ENCODE measurements at regions not wholly inside any gene's neighbourhood (a gene's known extent, or its start where the extent isn't known, plus 50 kb on each side); places are given as distances from the start of the nearest gene placed in this dataset.
"Not testable (repeated sequence)": the region's sequence is repeated elsewhere in the genome, so short reads cannot be mapped to it uniquely, and the experiment has no call there.

- ChIA-PET POLR2A (no interaction called here), CTCF (interaction anchor here (0.6 kb wide), 1 partner anchor 414 kb away, joined by 3 read pairs; no protein-coding TSS in a partner anchor)
- DNase-seq (ENCODE audit: extremely low spot score), result no peak
- TF ChIP-seq NFRKB (IDR thresholded peaks at IDR 0.05) (no peak), PKNOX1 (IDR thresholded peaks at IDR 0.05) (no peak), FOXM1 (IDR thresholded peaks at IDR 0.05; ENCODE audit: borderline replicate concordance) (no peak), BHLHE40 (IDR thresholded peaks at IDR 0.05; ENCODE audit: borderline replicate concordance) (no peak), LEF1 (IDR thresholded peaks at IDR 0.05; ENCODE audit: borderline replicate concordance) (no peak)
Observed at GRCh38 chr5:136836093-136836492, 470.7 kb upstream of the TRPC7 start.

GRCh38 chr5:136820848-136821247 is 455.5 kb upstream of the TRPC7 start:
- no peak for DNase-seq (ENCODE audit: extremely low spot score)
- CTCF ChIA-PET, result no interaction called here
- no peak for TF ChIP-seq ARNT (IDR thresholded peaks at IDR 0.05)
- no peak for TF ChIP-seq TARDBP (IDR thresholded peaks at IDR 0.05)
- TF ChIP-seq SUZ12 (IDR thresholded peaks at IDR 0.05), result no peak
- TF ChIP-seq FOXA1 (IDR thresholded peaks at IDR 0.05), result no peak
- TF ChIP-seq SP1 (IDR thresholded peaks at IDR 0.05), result no peak
- TF ChIP-seq FOXK2 (IDR thresholded peaks at IDR 0.05), result no peak
- TF ChIP-seq FOXM1 (IDR thresholded peaks at IDR 0.05; ENCODE audit: borderline replicate concordance), result no peak
- no peak for TF ChIP-seq ZNF384 (IDR thresholded peaks at IDR 0.05)
- TF ChIP-seq BHLHE40 (IDR thresholded peaks at IDR 0.05; ENCODE audit: borderline replicate concordance), result no peak

GRCh38 chr5:136819526-136820302 is 454.4 kb upstream of the TRPC7 start:
- ChIA-PET CTCF (no interaction called here), POLR2A (no interaction called here)
- DNase-seq (ENCODE audit: extremely low spot score), result no peak
- TF ChIP-seq ELF4 (IDR thresholded peaks at IDR 0.05) (no peak), HDGF (IDR thresholded peaks at IDR 0.05; ENCODE audit: borderline replicate concordance) (no peak), ARNT (IDR thresholded peaks at IDR 0.05) (no peak), LEF1 (IDR thresholded peaks at IDR 0.05; ENCODE audit: borderline replicate concordance) (no peak), FOXA1 (IDR thresholded peaks at IDR 0.05) (no peak), ZNF384 (IDR thresholded peaks at IDR 0.05) (no peak), L3MBTL2 (conservative IDR thresholded peaks at IDR 0.05) (no peak)

More at GRCh38 chr5:136820848-136821247, 455.5 kb upstream of the TRPC7 start:
- POLR2A ChIA-PET, result no interaction called here

- POLR2A ChIA-PET, result no interaction called here
- TF ChIP-seq FOXA1 (IDR thresholded peaks at IDR 0.05) (no peak), SP1 (IDR thresholded peaks at IDR 0.05) (no peak), FOXM1 (IDR thresholded peaks at IDR 0.05; ENCODE audit: borderline replicate concordance) (no peak), ARNT (IDR thresholded peaks at IDR 0.05) (no peak), FOXK2 (IDR thresholded peaks at IDR 0.05) (no peak), LEF1 (IDR thresholded peaks at IDR 0.05; ENCODE audit: borderline replicate concordance) (no peak), ELF4 (IDR thresholded peaks at IDR 0.05) (no peak), L3MBTL2 (conservative IDR thresholded peaks at IDR 0.05) (no peak), PKNOX1 (IDR thresholded peaks at IDR 0.05) (no peak), CTBP1 (IDR thresholded peaks at IDR 0.05; ENCODE audit: borderline replicate concordance) (no peak)
- CTCF ChIA-PET, result interaction anchor here (0.9 kb wide), 1 partner anchor 566 kb away, joined by 3 read pairs; no protein-coding TSS in a partner anchor
- no peak for DNase-seq (ENCODE audit: extremely low spot score)
Observed at GRCh38 chr5:136816327-136816726, 451.0 kb upstream of the TRPC7 start.

- ChIA-PET POLR2A (no interaction called here), CTCF (interaction anchor here (0.6 kb wide), 1 partner anchor 128 kb away, joined by 5 read pairs; no protein-coding TSS in a partner anchor)
- no peak for DNase-seq (ENCODE audit: extremely low spot score)
- no peak for TF ChIP-seq CTBP1 (IDR thresholded peaks at IDR 0.05; ENCODE audit: borderline replicate concordance)
- TF ChIP-seq ARNT (IDR thresholded peaks at IDR 0.05), result no peak
Observed at GRCh38 chr5:136814619-136815378, 449.5 kb upstream of the TRPC7 start.

- POLR2A ChIA-PET; DNase-seq (ENCODE audit: extremely low spot score): not testable (repeated sequence)
- CTCF ChIA-PET, result interaction anchor here (1.8 kb wide), 1 partner anchor 263 kb away, joined by 4 read pairs; no protein-coding TSS in a partner anchor
Observed at GRCh38 chr5:136812270-136812669, 446.9 kb upstream of the TRPC7 start.

- CTCF ChIA-PET, result interaction anchor here (1.8 kb wide), 1 partner anchor 264 kb away, joined by 4 read pairs; no protein-coding TSS in a partner anchor
- no peak for DNase-seq (ENCODE audit: extremely low spot score)
- no peak for TF ChIP-seq SP1 (IDR thresholded peaks at IDR 0.05)
- no peak for TF ChIP-seq CTBP1 (IDR thresholded peaks at IDR 0.05; ENCODE audit: borderline replicate concordance)
- TF ChIP-seq L3MBTL2 (conservative IDR thresholded peaks at IDR 0.05), result no peak
- no peak for TF ChIP-seq ELF4 (IDR thresholded peaks at IDR 0.05)
- no peak for TF ChIP-seq SUZ12 (IDR thresholded peaks at IDR 0.05)
- no peak for TF ChIP-seq FOXA1 (IDR thresholded peaks at IDR 0.05)
- TF ChIP-seq HDGF (IDR thresholded peaks at IDR 0.05; ENCODE audit: borderline replicate concordance), result no peak
- no peak for TF ChIP-seq FOXM1 (IDR thresholded peaks at IDR 0.05; ENCODE audit: borderline replicate concordance)
- TF ChIP-seq ARNT (IDR thresholded peaks at IDR 0.05), result no peak
- TF ChIP-seq BHLHE40 (IDR thresholded peaks at IDR 0.05; ENCODE audit: borderline replicate concordance), result no peak
- no peak for TF ChIP-seq PKNOX1 (IDR thresholded peaks at IDR 0.05)
- POLR2A ChIA-PET, result no interaction called here
Observed at GRCh38 chr5:136811551-136811950, 446.2 kb upstream of the TRPC7 start.
